Activated naive CD4-positive, alpha-beta T cell treated with anti-CD3 and anti-CD28 coated beads, Interleukin-2, amount 10 ng/mL, durations not matched to agents 7 days and 5 days (primary cell): ENCODE measurements at regions not wholly inside any gene's neighbourhood (a gene's known extent, or its start where the extent isn't known, plus 50 kb on each side); places are given as distances from the start of the nearest gene placed in this dataset.

Experiments used
- CTCF ChIA-PET: fragments of 350-600 bp; sonication (Branson Sonifier 250); formaldehyde crosslinking; loops from one replicate; lab custom pipeline; 2021; ENCODE audit warnings: antibody characterized with exemption; lab: Charles Lee
- DNase-seq: peaks from one replicate; pipeline ENCODE4 v3.0.0-alpha.2; 2020
- H3K27ac Mint-ChIP-seq: one replicate; pipeline ENCODE4 v1.8.0; 2021; ENCODE audit warnings: mild to moderate bottlenecking, moderate library complexity, mixed read lengths
- H3K27me3 Mint-ChIP-seq: one replicate; pipeline ENCODE4 v1.8.0; 2021; ENCODE audit warnings: mild to moderate bottlenecking, mixed read lengths
- H3K36me3 Mint-ChIP-seq: one replicate; pipeline ENCODE4 v1.8.0; 2021; ENCODE audit warnings: mixed read lengths
- H3K4me1 Mint-ChIP-seq: one replicate; pipeline ENCODE4 v1.8.0; 2021; ENCODE audit warnings: mixed read lengths
- H3K4me3 Mint-ChIP-seq: one replicate; pipeline ENCODE4 v1.8.0; 2021; ENCODE audit warnings: mild to moderate bottlenecking, moderate library complexity, mixed read lengths
- H3K9me3 Mint-ChIP-seq: one replicate; pipeline ENCODE4 v1.8.0; 2021; ENCODE audit warnings: mixed read lengths

DNA sequence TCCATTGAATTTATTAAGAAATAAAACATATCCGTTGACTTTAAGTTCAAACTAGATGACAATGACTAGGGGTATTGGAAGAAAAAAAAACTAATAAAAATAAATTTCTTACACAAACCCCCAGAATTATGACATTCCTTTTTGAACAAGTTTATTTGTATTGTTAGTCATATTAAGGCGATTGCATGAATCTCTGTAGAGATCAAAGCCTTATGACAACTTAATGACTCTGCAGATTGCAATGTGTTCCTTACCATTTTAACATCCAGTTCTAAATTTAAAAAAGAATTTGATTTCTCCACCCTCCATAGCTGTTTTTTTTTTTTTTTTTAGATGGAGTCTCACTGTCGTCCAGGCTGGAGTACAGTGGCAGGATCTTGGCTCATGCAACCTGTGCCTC is 189.8 kb upstream of the CEP162 start:
- Mint-ChIP-seq H3K4me3 (no peak overlapping the region), H3K9me3 (no peaks in the 10 kb centered on the region), H3K27me3 (no peaks in the 10 kb centered on the region), H3K36me3 (no peaks in the 10 kb centered on the region), H3K4me1 (no peaks in the 10 kb centered on the region), H3K27ac (no peak overlapping the region)
- DNase-seq: no peak
- CTCF ChIA-PET: no interaction called here

DNA sequence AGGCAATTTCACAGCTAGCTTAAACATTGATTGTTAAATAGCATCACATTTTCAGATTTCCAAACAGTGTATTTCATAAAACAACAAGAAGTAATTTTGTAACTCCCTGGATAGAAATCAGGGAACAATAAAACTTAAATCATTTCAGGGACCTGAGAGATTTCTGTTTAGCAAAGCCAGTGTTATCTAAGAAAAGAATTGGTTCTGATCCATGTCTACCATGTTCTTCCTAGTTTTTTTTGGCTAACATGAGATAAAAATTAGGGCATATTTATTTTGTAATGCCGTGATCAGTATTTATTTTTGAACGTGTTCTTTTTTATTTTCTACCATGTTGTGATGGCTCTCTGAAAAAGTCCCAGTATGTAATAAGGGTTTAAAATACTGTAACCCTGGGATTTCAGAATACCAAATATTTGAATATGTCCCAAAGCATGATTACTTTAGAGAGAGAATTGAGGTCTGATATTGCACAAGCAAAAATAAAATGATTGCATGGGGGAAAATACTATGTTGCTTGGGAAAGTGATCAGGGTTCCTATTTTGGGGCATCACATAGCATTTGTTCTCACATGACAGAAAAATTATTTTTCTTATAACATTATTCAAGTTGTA is 188.7 kb upstream of the CEP162 start:
- Mint-ChIP-seq H3K36me3 (no peaks in the 10 kb centered on the region), H3K27me3 (no peaks in the 10 kb centered on the region), H3K27ac (no peak overlapping the region), H3K9me3 (no peaks in the 10 kb centered on the region), H3K4me3 (no peak overlapping the region), H3K4me1 (no peaks in the 10 kb centered on the region)
- CTCF ChIA-PET: no interaction called here
- DNase-seq: no peak

DNA sequence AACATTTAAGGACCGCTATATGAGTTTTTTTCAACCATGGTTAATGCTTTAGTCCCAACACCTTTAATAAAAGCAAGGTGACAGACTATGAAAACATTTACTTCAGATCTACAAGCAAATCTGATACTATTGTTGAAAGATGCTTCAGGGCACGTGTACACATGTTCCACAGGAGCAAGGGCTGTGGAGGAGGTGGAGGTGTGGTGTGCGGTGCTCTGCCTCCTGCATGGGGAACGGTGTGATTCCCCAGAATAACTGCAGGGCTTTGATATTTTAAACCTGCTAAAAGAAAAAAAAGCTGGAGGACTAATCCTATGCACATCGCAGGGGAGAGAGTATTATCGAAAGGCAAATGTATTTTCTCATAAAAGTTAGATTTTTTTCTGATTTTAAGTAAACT is 188.1 kb upstream of the CEP162 start:
- no peaks in the 10 kb centered on the region for H3K27me3 Mint-ChIP-seq
- H3K4me1 Mint-ChIP-seq: no peaks in the 10 kb centered on the region
- DNase-seq: no peak
- CTCF ChIA-PET: no interaction called here
- H3K4me3 Mint-ChIP-seq: no peak overlapping the region
- no peak overlapping the region for H3K27ac Mint-ChIP-seq
- H3K9me3 Mint-ChIP-seq: no peaks in the 10 kb centered on the region
- no peaks in the 10 kb centered on the region for H3K36me3 Mint-ChIP-seq

DNA sequence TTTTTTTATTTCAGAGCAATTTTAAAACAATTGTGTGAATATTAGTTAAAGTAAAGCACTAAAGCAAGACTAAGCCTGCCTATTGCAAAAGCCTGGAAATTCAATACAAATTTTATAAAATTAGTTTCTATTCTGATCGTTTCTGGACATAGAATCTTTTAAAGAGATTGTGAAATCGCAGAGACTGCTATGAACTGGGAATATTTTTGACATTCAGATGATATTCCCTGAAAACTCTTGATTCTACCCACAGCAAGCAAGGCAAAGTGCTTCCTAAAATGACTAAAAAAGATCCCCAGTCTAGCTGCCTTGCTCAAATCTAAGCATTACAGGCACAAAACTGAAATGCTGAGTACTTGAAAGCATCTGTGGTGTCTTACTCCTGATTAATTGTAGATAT is 187.6 kb upstream of the CEP162 start:
- no peaks in the 10 kb centered on the region for H3K4me1 Mint-ChIP-seq
- H3K9me3 Mint-ChIP-seq: no peaks in the 10 kb centered on the region
- no peak for DNase-seq
- no peaks in the 10 kb centered on the region for H3K27me3 Mint-ChIP-seq
- CTCF ChIA-PET: no interaction called here
- no peak overlapping the region for H3K27ac Mint-ChIP-seq
- no peak overlapping the region for H3K4me3 Mint-ChIP-seq
- H3K36me3 Mint-ChIP-seq: no peaks in the 10 kb centered on the region

DNA sequence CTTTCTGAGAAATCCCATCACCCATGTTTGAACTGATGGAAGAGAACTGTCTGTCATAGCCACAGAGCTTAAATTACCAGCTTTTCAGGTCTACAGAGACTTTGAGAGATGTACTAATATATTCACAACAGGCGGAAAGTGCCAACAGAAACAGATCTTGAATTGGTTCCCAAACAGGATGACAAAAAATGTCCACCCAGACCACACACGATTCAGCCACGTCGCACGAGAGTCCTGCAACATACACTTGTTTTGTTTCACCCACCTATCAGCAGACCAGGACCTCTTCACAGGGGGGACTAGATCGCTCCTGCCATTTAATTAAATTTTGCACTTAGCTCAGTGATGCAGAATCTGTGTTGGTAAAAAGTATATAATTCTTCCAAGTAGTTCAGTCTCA is 187.1 kb upstream of the CEP162 start:
- no peak overlapping the region for H3K4me3 Mint-ChIP-seq
- no peaks in the 10 kb centered on the region for H3K36me3 Mint-ChIP-seq
- H3K4me1 Mint-ChIP-seq: no peaks in the 10 kb centered on the region
- no peak overlapping the region for H3K27ac Mint-ChIP-seq
- CTCF ChIA-PET: no interaction called here
- no peaks in the 10 kb centered on the region for H3K9me3 Mint-ChIP-seq
- H3K27me3 Mint-ChIP-seq: no peaks in the 10 kb centered on the region
- DNase-seq: no peak

DNA sequence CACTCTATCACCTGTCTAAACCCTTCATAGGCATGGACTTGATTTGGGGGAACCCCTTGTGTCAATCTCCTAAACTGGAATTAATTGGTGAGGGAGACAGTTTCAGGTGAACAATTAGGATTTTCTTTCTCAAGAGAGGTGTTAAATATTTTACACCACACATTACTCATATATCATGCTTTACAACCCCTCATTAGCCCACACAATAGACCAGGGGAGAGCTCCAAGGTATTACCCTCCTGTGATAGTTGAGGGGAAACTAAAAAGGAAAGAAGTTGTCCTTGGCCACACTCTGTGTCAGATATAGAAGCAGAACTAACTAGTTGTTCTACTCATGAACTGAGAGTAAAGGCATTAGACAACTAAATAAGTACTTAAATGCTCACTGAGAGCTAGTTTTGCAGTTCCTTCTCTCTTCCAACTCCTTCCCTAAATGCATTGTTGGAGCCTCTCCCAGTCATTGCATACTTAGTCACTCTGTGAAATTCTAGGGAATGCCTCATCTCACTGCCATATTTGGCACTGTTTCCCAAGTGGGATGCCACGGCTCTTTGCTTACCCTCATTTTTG is 183.7 kb upstream of the CEP162 start:
- no peak overlapping the region for H3K4me3 Mint-ChIP-seq
- no peaks in the 10 kb centered on the region for H3K9me3 Mint-ChIP-seq
- no peak overlapping the region for H3K27ac Mint-ChIP-seq
- no peaks in the 10 kb centered on the region for H3K36me3 Mint-ChIP-seq
- no peaks in the 10 kb centered on the region for H3K27me3 Mint-ChIP-seq
- no peaks in the 10 kb centered on the region for H3K4me1 Mint-ChIP-seq
- CTCF ChIA-PET: no interaction called here
- DNase-seq: no peak

DNA sequence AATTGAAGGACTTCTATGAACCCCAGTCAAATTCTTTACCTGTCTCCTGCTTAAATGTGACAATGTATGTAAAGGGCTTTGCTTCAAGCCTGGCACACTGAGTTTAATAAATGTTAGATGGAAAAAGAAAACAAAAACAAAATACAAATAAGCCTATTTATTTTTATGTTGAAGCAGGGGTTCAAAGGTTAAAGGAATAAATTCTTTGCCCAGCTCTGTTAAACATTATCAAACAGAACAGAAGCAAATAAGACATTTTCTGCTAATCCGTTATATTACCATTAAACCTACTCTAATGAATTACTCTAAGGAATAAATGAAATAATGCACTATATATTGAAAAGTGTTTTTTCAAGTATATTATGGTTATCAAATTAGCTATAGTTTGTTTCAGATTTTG is 182.5 kb upstream of the CEP162 start:
- no peaks in the 10 kb centered on the region for H3K9me3 Mint-ChIP-seq
- DNase-seq: no peak
- H3K27ac Mint-ChIP-seq: no peak overlapping the region
- CTCF ChIA-PET: no interaction called here
- no peak overlapping the region for H3K4me3 Mint-ChIP-seq
- H3K36me3 Mint-ChIP-seq: no peaks in the 10 kb centered on the region
- H3K27me3 Mint-ChIP-seq: no peaks in the 10 kb centered on the region
- H3K4me1 Mint-ChIP-seq: no peaks in the 10 kb centered on the region

DNA sequence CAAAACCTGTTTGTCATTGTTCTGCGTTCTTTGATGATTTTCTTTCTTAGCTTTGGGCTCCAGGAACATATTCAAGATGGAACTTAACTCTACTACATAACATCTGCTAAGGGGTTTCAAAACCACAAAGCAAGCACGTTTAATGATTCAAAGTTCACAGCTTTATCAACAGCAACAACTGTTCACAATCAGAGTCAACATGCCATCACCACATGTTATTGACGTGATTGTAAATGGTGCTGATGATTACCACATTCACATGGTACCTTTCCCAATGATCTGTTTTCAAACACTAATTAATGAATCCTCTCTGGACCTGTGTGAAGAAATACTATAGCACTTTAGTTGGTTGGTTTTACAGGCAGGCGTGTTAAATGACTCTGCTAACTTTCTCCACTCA is 180.6 kb upstream of the CEP162 start:
- H3K27ac Mint-ChIP-seq: no peak overlapping the region
- H3K9me3 Mint-ChIP-seq: no peaks in the 10 kb centered on the region
- H3K27me3 Mint-ChIP-seq: no peaks in the 10 kb centered on the region
- DNase-seq: no peak
- no peak overlapping the region for H3K4me3 Mint-ChIP-seq
- H3K4me1 Mint-ChIP-seq: no peaks in the 10 kb centered on the region
- no peaks in the 10 kb centered on the region for H3K36me3 Mint-ChIP-seq
- CTCF ChIA-PET: no interaction called here

DNA sequence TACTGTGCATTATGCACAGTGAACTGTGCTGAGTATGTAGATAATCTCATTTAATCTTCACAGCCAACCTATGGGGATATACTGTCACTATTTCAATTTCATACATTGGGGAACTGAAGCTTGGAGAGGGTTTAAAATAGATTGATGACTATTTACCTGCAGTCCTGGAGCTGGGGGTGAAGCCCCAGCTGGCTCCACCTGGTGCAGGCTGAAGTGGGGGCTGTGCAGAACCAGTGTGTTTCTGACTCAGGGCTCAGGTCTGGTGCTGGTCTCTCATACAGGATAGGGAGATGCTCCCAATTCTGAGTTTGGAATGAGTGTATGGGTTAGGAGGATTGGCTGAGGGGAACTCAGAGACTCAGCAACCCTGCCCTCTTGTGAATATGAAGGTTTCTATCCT is 176.1 kb upstream of the CEP162 start:
- no peak for DNase-seq
- Mint-ChIP-seq H3K9me3 (no peaks in the 10 kb centered on the region), H3K27ac (no peak overlapping the region), H3K27me3 (no peaks in the 10 kb centered on the region), H3K4me3 (no peak overlapping the region), H3K36me3 (no peaks in the 10 kb centered on the region), H3K4me1 (no peaks in the 10 kb centered on the region)
- CTCF ChIA-PET: no interaction called here

DNA sequence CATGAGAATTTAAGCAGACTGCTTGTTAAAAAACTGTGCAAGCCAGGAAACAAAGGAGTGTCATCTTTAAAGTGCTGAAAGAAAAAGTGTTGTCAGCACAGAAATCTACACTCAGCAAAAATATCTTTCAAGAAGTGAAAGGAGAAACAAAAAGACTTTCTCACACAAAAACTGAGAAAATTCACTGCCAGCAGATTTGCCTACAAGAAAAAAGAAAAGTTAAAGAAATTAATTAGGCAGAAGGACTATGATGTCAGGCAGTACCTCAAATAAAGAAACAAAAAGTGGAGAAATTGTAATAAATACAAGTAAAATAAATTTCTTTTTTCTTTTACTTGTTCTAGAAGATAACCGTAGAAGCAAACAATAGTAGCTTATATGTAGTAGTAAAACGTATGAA is 171.6 kb upstream of the CEP162 start:
- CTCF ChIA-PET: interaction anchor here (0.7 kb wide), 1 partner anchor 23 kb away, joined by 3 read pairs; no protein-coding TSS in a partner anchor
- no peaks in the 10 kb centered on the region for H3K36me3 Mint-ChIP-seq
- H3K4me1 Mint-ChIP-seq: no peaks in the 10 kb centered on the region
- no peak for DNase-seq
- H3K9me3 Mint-ChIP-seq: no peaks in the 10 kb centered on the region
- H3K27ac Mint-ChIP-seq: no peak overlapping the region
- no peak overlapping the region for H3K4me3 Mint-ChIP-seq
- H3K27me3 Mint-ChIP-seq: no peaks in the 10 kb centered on the region

DNA sequence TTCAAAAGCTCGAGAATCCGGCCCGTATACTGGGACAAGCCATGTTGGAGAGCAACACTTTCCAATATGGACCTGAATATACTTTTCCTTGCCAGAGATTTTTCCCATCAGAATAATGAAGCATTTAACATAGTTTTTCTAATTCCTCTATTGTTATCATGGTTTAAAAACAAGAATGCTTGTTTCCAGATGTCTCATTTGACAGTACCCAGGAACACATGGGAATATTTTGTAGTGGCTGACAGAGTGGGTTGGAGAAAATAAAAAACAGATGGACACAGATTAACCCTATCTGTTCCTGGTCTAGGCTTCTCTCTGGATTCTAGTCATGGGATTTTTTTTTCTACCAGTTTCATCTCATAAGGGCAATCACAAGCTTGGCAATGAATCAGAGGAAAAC is 164.8 kb upstream of the CEP162 start:
- Mint-ChIP-seq H3K36me3 (no peaks in the 10 kb centered on the region), H3K9me3 (no peaks in the 10 kb centered on the region), H3K4me3 (no peak overlapping the region), H3K4me1 (no peaks in the 10 kb centered on the region), H3K27me3 (no peaks in the 10 kb centered on the region), H3K27ac (no peak overlapping the region)
- CTCF ChIA-PET: no interaction called here
- no peak for DNase-seq

DNA sequence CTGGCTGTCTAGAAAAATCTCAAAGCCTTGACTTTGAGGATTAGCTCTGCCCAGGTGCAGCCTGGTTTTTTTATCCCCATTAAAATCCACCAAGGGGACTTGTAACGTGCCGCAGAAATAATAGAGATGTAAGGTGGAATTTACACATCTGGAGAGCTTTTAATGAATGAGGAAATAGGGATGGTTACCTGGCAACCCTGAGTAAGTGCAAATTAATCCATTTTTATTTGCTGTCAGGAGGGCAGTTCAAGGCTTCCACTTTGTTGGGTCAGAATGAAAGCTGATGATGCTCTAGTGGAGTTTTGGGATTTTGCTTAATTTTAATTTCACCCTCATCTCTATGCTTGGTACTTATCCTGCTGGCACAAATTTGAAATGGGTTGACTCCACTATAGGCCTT is 163.4 kb upstream of the CEP162 start:
- H3K36me3 Mint-ChIP-seq: no peaks in the 10 kb centered on the region
- DNase-seq: no peak
- no peak overlapping the region for H3K4me3 Mint-ChIP-seq
- H3K4me1 Mint-ChIP-seq: no peaks in the 10 kb centered on the region
- H3K9me3 Mint-ChIP-seq: no peaks in the 10 kb centered on the region
- CTCF ChIA-PET: no interaction called here
- H3K27ac Mint-ChIP-seq: no peak overlapping the region
- no peaks in the 10 kb centered on the region for H3K27me3 Mint-ChIP-seq

DNA sequence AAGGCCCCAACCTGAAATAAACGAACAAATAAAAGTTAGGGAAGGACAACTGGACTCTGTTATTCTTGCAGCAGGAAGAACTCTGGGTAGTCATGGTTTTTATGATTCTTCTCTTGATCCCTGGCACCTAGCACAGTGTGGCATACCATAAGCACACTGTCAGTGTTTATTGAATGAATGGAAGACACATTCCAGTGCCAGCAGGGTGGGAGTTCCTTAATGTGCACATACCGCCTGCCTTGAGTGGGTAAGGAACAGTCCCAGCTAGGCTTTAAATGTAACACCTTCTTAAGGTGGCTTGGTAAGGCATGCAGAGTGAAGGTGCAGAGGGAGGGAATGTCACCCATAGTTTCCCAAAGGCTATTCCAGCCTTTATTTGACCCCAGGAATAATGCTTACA is 162.9 kb upstream of the CEP162 start:
- H3K36me3 Mint-ChIP-seq: no peaks in the 10 kb centered on the region
- CTCF ChIA-PET: no interaction called here
- no peak for DNase-seq
- no peak overlapping the region for H3K27ac Mint-ChIP-seq
- no peaks in the 10 kb centered on the region for H3K9me3 Mint-ChIP-seq
- H3K27me3 Mint-ChIP-seq: no peaks in the 10 kb centered on the region
- H3K4me1 Mint-ChIP-seq: no peaks in the 10 kb centered on the region
- H3K4me3 Mint-ChIP-seq: no peak overlapping the region

DNA sequence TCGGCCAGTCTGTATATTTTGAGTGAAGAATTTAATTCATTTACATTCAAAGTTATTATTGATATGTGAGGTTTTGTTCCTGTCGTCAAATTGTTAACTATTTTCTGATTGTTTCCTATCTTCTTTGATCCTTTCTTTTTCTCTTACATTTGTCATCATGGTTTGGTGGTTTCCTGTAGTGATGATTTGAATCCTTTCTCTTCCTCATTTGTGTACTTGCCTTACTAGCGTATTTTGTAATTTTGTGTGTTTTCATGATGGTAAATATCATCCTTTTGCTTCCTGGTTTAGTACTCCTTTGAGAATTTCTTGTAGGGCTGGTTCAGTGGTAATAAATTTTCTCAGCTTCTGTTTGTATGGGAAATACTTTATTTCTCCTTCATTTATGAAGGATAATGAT is 151.7 kb upstream of the CEP162 start:
- Mint-ChIP-seq H3K36me3 (no peaks in the 10 kb centered on the region), H3K27ac (no peak overlapping the region), H3K9me3 (peaks cover 4% of the 10 kb centered on the region), H3K27me3 (no peaks in the 10 kb centered on the region), H3K4me3 (no peak overlapping the region), H3K4me1 (no peaks in the 10 kb centered on the region)
- CTCF ChIA-PET: no interaction called here
- DNase-seq: no peak

DNA sequence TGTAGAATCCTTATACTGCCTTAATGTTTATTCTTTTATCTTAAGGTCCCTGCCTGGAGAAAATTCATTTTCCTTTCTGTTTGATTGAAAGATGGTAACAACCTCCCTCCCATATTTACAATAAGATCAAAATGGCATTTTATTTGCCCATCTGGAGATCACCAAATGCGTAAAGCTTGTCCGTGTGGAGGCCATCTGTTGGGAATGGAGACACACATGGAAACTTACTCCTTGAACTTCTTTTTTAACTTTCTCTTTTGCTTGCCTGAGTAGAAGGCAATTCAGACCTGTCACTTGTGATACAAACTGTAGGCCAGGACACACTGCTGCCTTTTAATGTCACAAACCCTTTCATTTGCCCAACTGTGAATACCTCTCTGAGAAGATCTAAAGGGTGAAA is 144.8 kb upstream of the CEP162 start:
- CTCF ChIA-PET: no interaction called here
- no peaks in the 10 kb centered on the region for H3K4me1 Mint-ChIP-seq
- H3K27ac Mint-ChIP-seq: no peak overlapping the region
- peaks cover 7% of the 10 kb centered on the region for H3K9me3 Mint-ChIP-seq
- H3K4me3 Mint-ChIP-seq: no peak overlapping the region
- no peaks in the 10 kb centered on the region for H3K27me3 Mint-ChIP-seq
- no peaks in the 10 kb centered on the region for H3K36me3 Mint-ChIP-seq
- DNase-seq: no peak

DNA sequence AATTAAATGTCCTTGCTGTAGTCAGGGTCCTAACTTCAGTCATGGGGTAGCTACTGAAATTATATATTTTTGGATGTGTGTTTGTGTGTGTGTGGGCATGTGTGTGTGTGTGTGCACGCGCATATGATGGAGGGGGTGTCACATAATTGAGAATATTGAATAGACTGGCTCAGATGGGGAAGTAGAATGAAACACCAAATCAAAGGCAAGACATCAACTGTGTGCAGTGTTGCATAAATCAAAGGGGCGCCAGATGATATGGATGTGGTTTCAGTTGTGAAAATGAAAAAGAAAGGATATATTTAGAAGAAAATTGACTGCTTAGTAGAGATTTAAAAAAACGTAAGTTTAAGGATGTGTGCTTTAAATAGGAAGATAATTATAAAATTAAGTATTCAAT is 144.2 kb upstream of the CEP162 start:
- Mint-ChIP-seq H3K9me3 (peaks cover 7% of the 10 kb centered on the region), H3K27ac (no peak overlapping the region), H3K27me3 (no peaks in the 10 kb centered on the region), H3K36me3 (no peaks in the 10 kb centered on the region), H3K4me1 (no peaks in the 10 kb centered on the region), H3K4me3 (no peak overlapping the region)
- no peak for DNase-seq
- CTCF ChIA-PET: no interaction called here
